GM23248 (cell line): ENCODE measurements at regions not wholly inside any gene's neighbourhood (a gene's known extent, or its start where the extent isn't known, plus 50 kb on each side); places are given as distances from the start of the nearest gene placed in this dataset.

ENCODE experiments used
- EZH2 ChIP-seq: fragments of 200-600 bp; sonication (generic); IDR thresholded peaks from 2 replicates; pipeline ENCODE4 v1.6.1; 2018; ENCODE audit warnings: antibody characterized with exemption, mild to moderate bottlenecking; ENCODE audit not compliant: insufficient read depth, poor library complexity, severe bottlenecking
- EZH2phosphoT487 ChIP-seq: fragments of 200-600 bp; sonication (generic); IDR thresholded peaks from 2 replicates; pipeline ENCODE4 v1.6.1; 2018; ENCODE audit warnings: antibody characterized with exemption, moderate library complexity, mild to moderate bottlenecking, low read depth; ENCODE audit not compliant: insufficient read depth

DNA sequence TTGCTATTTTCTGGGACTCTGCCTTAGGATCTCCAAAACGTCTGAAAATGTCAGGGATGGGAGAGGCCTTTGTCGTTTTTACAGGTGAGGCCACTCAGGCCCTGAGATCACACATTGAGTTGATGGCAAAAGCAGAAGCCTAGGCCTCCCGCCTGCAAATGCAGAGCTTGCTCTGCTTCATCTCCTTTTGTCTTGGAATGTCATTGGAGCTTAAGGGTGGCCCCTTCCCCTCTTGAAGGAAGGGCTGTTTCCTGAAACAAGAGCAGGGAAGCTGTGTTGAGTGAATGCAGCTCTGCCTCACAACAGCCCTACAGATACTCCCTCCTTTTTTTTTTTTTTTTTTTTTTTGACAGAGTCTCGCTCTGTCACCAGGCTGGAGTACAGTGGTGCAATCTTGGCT, 123.5 kb downstream of the GLI2 start:
- TF ChIP-seq EZH2phosphoT487 (no peak), EZH2 (no peak)
